ENCODE measurements at regions not wholly inside any gene's neighbourhood (a gene's known extent, or its start where the extent isn't known, plus 50 kb on each side); places are given as distances from the start of the nearest gene placed in this dataset.

DNA sequence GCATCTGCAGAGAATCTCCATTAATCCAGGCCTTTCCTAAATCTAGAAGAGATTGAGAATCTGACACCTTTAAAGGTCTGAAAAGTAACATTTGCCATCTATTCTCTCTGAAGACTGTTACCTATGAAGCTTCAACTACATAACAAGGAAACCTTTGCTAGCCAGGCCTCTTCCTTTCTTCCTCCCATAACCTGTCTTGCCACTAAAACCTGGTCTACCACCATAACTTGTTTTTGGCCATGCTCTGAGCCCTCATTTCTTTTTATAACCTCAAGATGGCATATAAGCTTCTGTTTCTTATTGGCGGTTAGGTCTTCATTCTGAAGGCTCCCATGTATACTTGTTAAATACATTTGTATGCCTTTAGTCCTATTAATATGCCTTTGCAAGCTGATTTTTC, 348.4 kb upstream of the MEOX2 start:
- TF ChIP-seq, protein P1, sequence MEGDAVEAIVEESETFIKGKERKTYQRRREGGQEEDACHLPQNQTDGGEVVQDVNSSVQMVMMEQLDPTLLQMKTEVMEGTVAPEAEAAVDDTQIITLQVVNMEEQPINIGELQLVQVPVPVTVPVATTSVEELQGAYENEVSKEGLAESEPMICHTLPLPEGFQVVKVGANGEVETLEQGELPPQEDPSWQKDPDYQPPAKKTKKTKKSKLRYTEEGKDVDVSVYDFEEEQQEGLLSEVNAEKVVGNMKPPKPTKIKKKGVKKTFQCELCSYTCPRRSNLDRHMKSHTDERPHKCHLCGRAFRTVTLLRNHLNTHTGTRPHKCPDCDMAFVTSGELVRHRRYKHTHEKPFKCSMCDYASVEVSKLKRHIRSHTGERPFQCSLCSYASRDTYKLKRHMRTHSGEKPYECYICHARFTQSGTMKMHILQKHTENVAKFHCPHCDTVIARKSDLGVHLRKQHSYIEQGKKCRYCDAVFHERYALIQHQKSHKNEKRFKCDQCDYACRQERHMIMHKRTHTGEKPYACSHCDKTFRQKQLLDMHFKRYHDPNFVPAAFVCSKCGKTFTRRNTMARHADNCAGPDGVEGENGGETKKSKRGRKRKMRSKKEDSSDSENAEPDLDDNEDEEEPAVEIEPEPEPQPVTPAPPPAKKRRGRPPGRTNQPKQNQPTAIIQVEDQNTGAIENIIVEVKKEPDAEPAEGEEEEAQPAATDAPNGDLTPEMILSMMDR (IDR thresholded peaks at IDR 0.05; ENCODE audit: low read depth, low read length, poor library complexity, severe bottlenecking) = no peak
- no peak for TF ChIP-seq EZH2phosphoT487 (IDR thresholded peaks at IDR 0.05; ENCODE audit: borderline replicate concordance, low read length)

All from DOHH2 (cell line).